GM12878 (cell line): ENCODE measurements at regions not wholly inside any gene's neighbourhood (a gene's known extent, or its start where the extent isn't known, plus 50 kb on each side); places are given as distances from the start of the nearest gene placed in this dataset.
A peak's percentile ranks its signal among the peaks of the same experiment; 100 is the strongest.

ENCODE experiments used
- ATAC-seq: fragments of 200-7000 bp; cut with Tn5 transposase; 3 replicates; pipeline ENCODE4 v1.9.1; 2020; ENCODE audit warnings: mild to moderate bottlenecking, moderate library complexity
- BruUV-seq: library from RNA; stranded (reverse); fragments of 400-500 nt; replicated peaks from 2 replicates; lab custom pipeline; 2021; lab: Mats Ljungman, UMichigan
- CTCF ChIA-PET: fragments of 300-600 bp; sonication (Branson Sonifier 250); formaldehyde crosslinking; extraction: SDS; loops from one replicate; lab custom pipeline; 2021; ENCODE audit warnings: inconsistent platforms; lab: Yijun Ruan, JAX
- POLR2A ChIA-PET: fragments of 350-600 bp; formaldehyde crosslinking; extraction: SDS; loops from one replicate; lab custom pipeline; 2021; ENCODE audit warnings: inconsistent platforms; lab: Charles Lee
- RAD21 ChIA-PET: fragments of 300-600 bp; sonication (Branson Sonifier 250); formaldehyde crosslinking; loops from one replicate; lab custom pipeline; 2023; ENCODE audit warnings: antibody characterized with exemption; ENCODE audit not compliant: unreplicated experiment; lab: Charles Lee
- SMC1A ChIA-PET: fragments of 300-600 bp; sonication (Branson Sonifier 250); formaldehyde crosslinking; loops from one replicate; lab custom pipeline; 2023; ENCODE audit not compliant: unreplicated experiment, uncharacterized antibody; lab: Charles Lee
- DNase-seq: peaks from one replicate; pipeline ENCODE4 v3.0.0-alpha.2; 2011; ENCODE audit warnings: low read depth, low spot score
- FAIRE-seq: peaks from 3 replicates; lab custom pipeline; 2011; peaks lifted over from hg19 to GRCh38; lab: Jason Lieb, UNC
- H2AFZ ChIP-seq: 2 replicates; pipeline ENCODE4 v1.6.0; 2011; ENCODE audit warnings: low read depth, low read length, control low read depth; ENCODE audit not compliant: control insufficient read depth
- H3K27ac ChIP-seq: 2 replicates; pipeline ENCODE4 v1.5.1; 2011; ENCODE audit warnings: control low read depth; ENCODE audit not compliant: control insufficient read depth, insufficient read depth
- H3K27me3 ChIP-seq, 2 experiments: replicated peaks in 1 of 2; 2 replicates each; pipeline versions ENCODE4 v1.6.0 to v1.6.1; 2011; ENCODE audit warnings: low read length in 1 of 2; ENCODE audit not compliant: control insufficient read depth in 2 of 2, insufficient read depth in 2 of 2
- H3K36me3 ChIP-seq, 2 experiments: 2 replicates each; pipeline ENCODE4 v1.5.1; 2011; ENCODE audit warnings: low read length in 1 of 2; ENCODE audit not compliant: control insufficient read depth in 2 of 2, insufficient read depth in 2 of 2
- H3K4me1 ChIP-seq: 2 replicates; pipeline ENCODE4 v1.6.1; 2011; ENCODE audit warnings: mild to moderate bottlenecking, low read length, moderate library complexity, mixed read lengths; ENCODE audit not compliant: control insufficient read depth, insufficient read depth
- H3K4me2 ChIP-seq: 2 replicates; pipeline ENCODE4 v1.6.0; 2011; ENCODE audit warnings: control low read depth; ENCODE audit not compliant: control insufficient read depth, insufficient read depth
- H3K4me3 ChIP-seq: fragments of 200-600 bp; sonication (generic); 2 replicates; pipeline ENCODE4 v1.5.1; 2016
- H3K79me2 ChIP-seq: 2 replicates; pipeline ENCODE4 v1.6.0; 2011; ENCODE audit warnings: low read length; ENCODE audit not compliant: control insufficient read depth, insufficient read depth
- H3K9ac ChIP-seq: 2 replicates; pipeline ENCODE4 v1.8.0; 2011; ENCODE audit warnings: low read length, control low read depth, mixed read lengths; ENCODE audit not compliant: control insufficient read depth, insufficient read depth
- H3K9me3 ChIP-seq: replicated peaks from 3 replicates; pipeline ENCODE4 v1.5.1; 2011; ENCODE audit warnings: mild to moderate bottlenecking, low read length; ENCODE audit not compliant: control insufficient read depth, insufficient read depth
- H4K20me1 ChIP-seq: 2 replicates; pipeline ENCODE4 v1.6.0; 2011; ENCODE audit not compliant: control insufficient read depth, insufficient read depth
- CHD2 ChIP-seq: IDR thresholded peaks from 2 replicates; pipeline ENCODE4 v1.6.1; 2011; ENCODE audit warnings: low read depth, low read length, improper control_type of control experiment, borderline replicate concordance
- CTCF ChIP-seq, 3 experiments: IDR thresholded peaks in 2 of 3; conservative IDR thresholded peaks in 1 of 3; 2 replicates each; pipeline ENCODE4 v1.5.1; 2011; ENCODE audit warnings: low read depth in 3 of 3, low read length in 3 of 3, mild to moderate bottlenecking in 3 of 3, control low read depth in 2 of 3, moderate library complexity in 2 of 3, inconsistent platforms in 1 of 3, mixed read lengths in 1 of 3; ENCODE audit not compliant: control insufficient read depth in 2 of 3, insufficient read depth in 1 of 3; ENCODE audit errors: extremely low read depth in 1 of 3
- NR2F1 ChIP-seq: fragments of 450-650 bp; conservative IDR thresholded peaks from 2 replicates; pipeline ENCODE4 v1.6.1; 2017; ENCODE audit warnings: mild to moderate bottlenecking
- RAD21 ChIP-seq: IDR thresholded peaks from 2 replicates; pipeline ENCODE4 v1.6.1; 2011; ENCODE audit warnings: mild to moderate bottlenecking, low read depth, low read length, moderate library complexity; ENCODE audit not compliant: insufficient read depth
- WGBS: methylation state at CpG from one replicate; pipeline ENCODE4 v1.1.6; 2016; ENCODE audit warnings: low lambda C conversion rate; ENCODE audit not compliant: insufficient replicate concordance, insufficient coverage; ENCODE audit errors: missing lambda C conversion rate; 5-methylcytosine and 5-hydroxymethylcytosine counted together
- in situ Hi-C: fragments of 300-500 bp; cut with MboI; formaldehyde crosslinking; loops from 9 replicates; pipeline ENCODE4 v1.14.3; 2018; ENCODE audit warnings: mixed read lengths
- intact Hi-C: fragments of 100-400 bp; cut with micrococcal nuclease; formaldehyde crosslinking; loops from one replicate; pipeline ENCODE4 v1.14.2; 2022; ENCODE audit not compliant: unreplicated experiment

GRCh38 chr7:16115374-16115773 lies 306.0 kb downstream of the CRPPA start (continued):
- TF ChIP-seq NR2F1 = no peak

GRCh38 chr7:16114633-16115032 lies 306.7 kb downstream of the CRPPA start:
- intact Hi-C loops (no loop called here), in situ Hi-C loops (no loop called here)
- Histone ChIP-seq H3K4me3 (no peak overlapping the region), H3K9ac (no peak overlapping the region), H3K9me3 (no peaks in the 10 kb centered on the region), H3K4me2 (no peak overlapping the region), H3K79me2 (no peaks in the 10 kb centered on the region), H3K36me3 (no peaks in the 10 kb centered on the region)
- whole genome bisulfite sequencing = 0% methylated on average over 1 of the region's 1 CpG
- ChIA-PET RAD21 (interaction anchor here (1.1 kb wide), 1 partner anchor 450 kb away, joined by 6 read pairs; no protein-coding TSS in a partner anchor), POLR2A (no interaction called here)
- no peak for DNase-seq
- no TSS peak for BruUV-seq
- TF ChIP-seq RAD21 (0 out of 2 replicates have a peak, but pooled peaks have one; percentile 9), CTCF (IDR thresholded peaks at IDR 0.05 in 2 of 3, conservative IDR thresholded peaks at IDR 0.05 in 1 of 3; ENCODE audit: control insufficient read depth in 2 of 3, extremely low read depth in 1 of 3, insufficient read depth in 1 of 3, low read depth in 3 of 3, low read length in 3 of 3) (peak in 1 of 3 experiments; percentile 10; a peak in 1 of 6 replicates), CHD2 (no peak)
- TF ChIP-seq, all 136 proteins: peak for 2
- FAIRE-seq = no peak
- Histone ChIP-seq H3K4me1 (no peaks in the 10 kb centered on the region), H3K27ac (no peak overlapping the region), H4K20me1 (no peaks in the 10 kb centered on the region), H2AFZ (no peak overlapping the region), H3K27me3 (no peaks in the 10 kb centered on the region)
- ChIA-PET CTCF (interaction anchor here (0.6 to 1.9 kb wide), 3 partner anchors 23 to 534 kb away, joined by 3 to 8 read pairs (median 3); no protein-coding TSS in a partner anchor), SMC1A (no interaction called here)
- no peak for ATAC-seq
